ENCODE measurements at regions not wholly inside any gene's neighbourhood (a gene's known extent, or its start where the extent isn't known, plus 50 kb on each side); places are given as distances from the start of the nearest gene placed in this dataset.

DNA sequence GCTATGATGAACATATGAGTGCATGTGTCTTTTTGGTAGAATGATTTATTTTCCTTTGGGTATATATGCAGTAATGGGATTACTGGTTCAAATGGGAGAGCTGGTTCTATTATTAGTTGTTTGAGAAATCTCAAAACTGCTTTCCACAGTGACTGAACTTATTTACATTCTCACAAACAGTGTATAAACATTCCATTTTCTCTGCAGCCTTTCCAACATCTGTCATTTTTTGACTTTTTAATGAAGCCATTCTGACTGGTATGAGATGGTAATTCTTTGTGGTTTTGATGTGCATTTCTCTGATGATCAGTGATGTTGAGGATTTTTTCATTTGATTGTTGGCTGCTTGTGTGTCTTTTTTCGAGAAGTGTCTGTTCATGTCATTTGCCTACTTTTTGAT lies 1124.2 kb downstream of the NAALADL2 start:
- no peaks in the 10 kb centered on the region for H3K4me1 ChIP-seq (ENCODE audit: control insufficient read depth in 3 of 3, insufficient read depth in 2 of 3, low read depth in 1 of 3, low read length in 2 of 3)
- DNase-seq, result no peak
- H3K27ac ChIP-seq (ENCODE audit: low read depth in 1 of 3, low read length in 2 of 3), result no peak overlapping the region
- 32 to 65% (median 50%) methylated on average over 1 of the region's 1 CpG for whole genome bisulfite sequencing, 3 donors
- FAIRE-seq, result no peak
- H3K27me3 ChIP-seq (ENCODE audit: control insufficient read depth in 3 of 3, insufficient read depth in 3 of 3, low read length in 3 of 3), result no peaks in the 10 kb centered on the region
- H3K36me3 ChIP-seq (ENCODE audit: control insufficient read depth in 3 of 3, insufficient read depth in 2 of 3, low read depth in 1 of 3, low read length in 3 of 3), result peaks cover 0 to 2% (median 0%) of the 10 kb centered on the region in 3 donors
- no peak overlapping the region for H3K4me3 ChIP-seq (ENCODE audit: low read depth in 1 of 3, low read length in 3 of 3)
- H3K9me3 ChIP-seq (ENCODE audit: control insufficient read depth in 2 of 2, insufficient read depth in 1 of 2, low read depth in 1 of 2, low read length in 1 of 2), result peaks cover 0 to 7% of the 10 kb centered on the region in 2 donors

DNA sequence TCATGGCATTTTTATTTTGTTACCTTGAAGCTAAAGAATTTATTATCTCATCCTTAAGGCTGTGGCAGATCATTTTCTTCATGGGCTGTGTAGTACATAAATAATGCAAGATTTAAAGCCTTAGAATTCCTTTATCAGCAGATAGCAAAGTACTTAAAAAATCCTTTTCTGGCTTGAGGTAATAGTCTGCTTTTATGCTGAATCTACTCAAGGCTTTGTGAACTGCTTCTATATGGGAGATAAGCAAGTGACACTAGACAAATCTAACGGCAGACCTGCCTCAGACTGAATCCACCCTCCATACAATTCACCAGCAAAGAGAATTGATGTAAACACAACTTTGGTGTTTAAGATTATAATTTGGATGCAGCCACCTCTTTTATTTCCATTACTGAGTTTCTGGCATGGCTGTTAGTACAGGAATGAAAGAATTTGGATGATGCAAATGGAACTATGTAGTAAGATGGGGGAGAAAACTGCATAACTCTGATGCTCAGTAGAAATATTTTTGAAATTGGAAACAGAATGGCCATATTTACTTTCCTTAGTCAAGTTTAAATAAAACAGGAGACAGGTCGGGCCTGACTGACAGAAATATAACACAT lies 1121.5 kb downstream of the NAALADL2 start:
- Histone ChIP-seq H3K27ac (ENCODE audit: low read depth in 1 of 3, low read length in 2 of 3) (no peak overlapping the region), H3K9me3 (ENCODE audit: control insufficient read depth in 2 of 2, insufficient read depth in 1 of 2, low read depth in 1 of 2, low read length in 1 of 2) (peaks cover 1 to 7% of the 10 kb centered on the region in 2 donors), H3K36me3 (ENCODE audit: control insufficient read depth in 3 of 3, insufficient read depth in 2 of 3, low read depth in 1 of 3, low read length in 3 of 3) (no peaks in the 10 kb centered on the region), H3K4me1 (ENCODE audit: control insufficient read depth in 3 of 3, insufficient read depth in 2 of 3, low read depth in 1 of 3, low read length in 2 of 3) (no peaks in the 10 kb centered on the region), H3K27me3 (ENCODE audit: control insufficient read depth in 3 of 3, insufficient read depth in 3 of 3, low read length in 3 of 3) (no peaks in the 10 kb centered on the region), H3K4me3 (ENCODE audit: low read depth in 1 of 3, low read length in 3 of 3) (no peak overlapping the region)
- DNase-seq, result no peak
- 71 to 76% (median 73%) methylated on average over 2 of the region's 2 CpGs for WGBS, 3 donors
- FAIRE-seq, result no peak

DNA sequence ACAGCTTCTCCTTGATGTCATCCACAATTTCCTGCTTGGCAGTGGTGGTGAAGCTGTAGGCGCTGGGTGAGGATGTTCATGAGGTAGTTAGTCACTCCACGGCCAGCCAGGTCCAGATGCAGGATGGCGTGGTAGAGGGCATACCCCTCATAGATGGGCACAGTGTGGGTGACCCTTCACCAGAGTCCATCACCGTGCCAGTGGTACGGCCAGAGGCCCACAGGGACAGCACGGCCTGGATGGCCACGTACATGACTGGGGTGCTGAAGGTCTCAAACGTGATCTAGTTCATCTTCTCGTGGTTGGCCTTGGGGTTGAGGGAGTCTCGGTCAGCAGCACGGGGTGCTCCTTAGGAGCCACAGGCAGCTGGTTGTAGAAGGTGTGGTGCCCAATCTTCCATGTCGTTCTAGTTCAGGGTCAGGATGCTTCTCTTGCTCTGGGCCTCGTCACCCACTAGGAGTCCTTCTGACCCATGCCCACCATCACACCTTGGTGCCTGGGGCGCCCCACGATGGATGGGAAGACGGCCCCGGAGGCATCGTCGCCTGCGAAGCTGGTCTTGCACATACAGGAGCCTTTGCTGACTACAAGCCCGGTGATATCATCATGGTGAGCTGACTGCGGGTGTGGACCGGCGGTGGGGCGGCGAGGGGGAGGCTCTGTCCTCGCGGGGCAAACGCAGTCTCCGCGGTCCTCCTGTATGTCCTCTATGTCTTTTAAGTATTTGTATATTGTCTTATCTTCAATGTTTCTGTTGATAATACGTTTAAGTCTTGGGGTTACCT lies 1119.0 kb downstream of the NAALADL2 start:
- Histone ChIP-seq H3K9me3 (ENCODE audit: control insufficient read depth in 2 of 2, insufficient read depth in 1 of 2, low read depth in 1 of 2, low read length in 1 of 2) (peaks cover 1 to 7% of the 10 kb centered on the region in 2 donors), H3K27me3 (ENCODE audit: control insufficient read depth in 3 of 3, insufficient read depth in 3 of 3, low read length in 3 of 3) (no peaks in the 10 kb centered on the region), H3K4me1 (ENCODE audit: control insufficient read depth in 3 of 3, insufficient read depth in 2 of 3, low read depth in 1 of 3, low read length in 2 of 3) (no peaks in the 10 kb centered on the region), H3K4me3 (ENCODE audit: low read depth in 1 of 3, low read length in 3 of 3) (no peak overlapping the region), H3K36me3 (ENCODE audit: control insufficient read depth in 3 of 3, insufficient read depth in 2 of 3, low read depth in 1 of 3, low read length in 3 of 3) (no peaks in the 10 kb centered on the region), H3K27ac (ENCODE audit: low read depth in 1 of 3, low read length in 2 of 3) (no peak overlapping the region)
- WGBS, 3 donors, result 95 to 97% (median 96%) methylated on average over 31 to 32 of the region's 32 CpGs
- no peak for DNase-seq
- FAIRE-seq, result no peak

DNA sequence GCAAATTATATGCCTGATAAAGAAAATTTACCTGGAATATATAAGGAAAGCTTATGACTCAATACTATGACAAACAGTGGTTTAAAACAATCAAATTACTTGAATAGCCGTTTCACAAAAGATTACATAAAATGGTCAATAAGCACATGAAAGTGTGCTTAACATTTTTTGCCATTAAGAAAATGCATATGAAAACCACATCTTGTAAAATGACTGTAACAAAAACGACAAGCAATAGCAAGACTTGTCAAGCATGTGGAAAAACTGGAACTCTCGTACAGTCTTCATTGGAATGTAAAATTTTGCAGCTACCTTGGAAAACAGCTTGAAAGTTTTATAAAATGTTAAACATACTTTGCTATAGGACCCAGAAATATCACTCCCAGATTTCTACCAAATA lies 1110.3 kb downstream of the NAALADL2 start:
- Histone ChIP-seq H3K27ac (ENCODE audit: low read depth in 1 of 3, low read length in 2 of 3) (no peak overlapping the region), H3K36me3 (ENCODE audit: control insufficient read depth in 3 of 3, insufficient read depth in 2 of 3, low read depth in 1 of 3, low read length in 3 of 3) (no peaks in the 10 kb centered on the region)

DNA sequence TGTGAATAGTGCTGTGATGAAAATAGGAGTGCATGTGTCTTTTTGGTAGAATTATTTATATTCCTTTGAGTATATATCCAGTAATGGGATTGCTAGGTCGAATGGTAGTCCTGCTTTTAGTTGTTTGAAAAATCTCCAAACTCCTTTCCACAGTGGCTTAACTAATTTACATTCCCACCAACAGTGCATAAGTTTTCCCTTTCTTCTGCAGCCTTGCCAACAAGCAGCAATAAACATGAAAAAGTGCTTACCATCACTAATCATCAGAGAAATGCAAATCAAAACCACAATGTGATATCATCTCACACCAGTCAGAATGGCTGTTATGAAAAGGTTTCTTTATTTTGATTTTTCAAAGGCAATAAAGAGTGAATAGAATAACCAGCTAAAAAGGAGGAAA lies 1105.9 kb downstream of the NAALADL2 start:
- no peak for FAIRE-seq
- no peak for DNase-seq

More for the DNA sequence above, 1110.3 kb downstream of the NAALADL2 start:
- FAIRE-seq (no peak), DNase-seq (no peak)
- Histone ChIP-seq H3K27me3 (ENCODE audit: control insufficient read depth in 3 of 3, insufficient read depth in 3 of 3, low read length in 3 of 3) (no peaks in the 10 kb centered on the region), H3K4me1 (ENCODE audit: control insufficient read depth in 3 of 3, insufficient read depth in 2 of 3, low read depth in 1 of 3, low read length in 2 of 3) (no peaks in the 10 kb centered on the region), H3K9me3 (ENCODE audit: control insufficient read depth in 2 of 2, insufficient read depth in 1 of 2, low read depth in 1 of 2, low read length in 1 of 2) (peaks cover 0 to 5% of the 10 kb centered on the region in 2 donors), H3K4me3 (ENCODE audit: low read depth in 1 of 3, low read length in 3 of 3) (no peak overlapping the region)
- 77 to 92% (median 87%) methylated on average over 3 of the region's 3 CpGs for WGBS, 3 donors

DNA sequence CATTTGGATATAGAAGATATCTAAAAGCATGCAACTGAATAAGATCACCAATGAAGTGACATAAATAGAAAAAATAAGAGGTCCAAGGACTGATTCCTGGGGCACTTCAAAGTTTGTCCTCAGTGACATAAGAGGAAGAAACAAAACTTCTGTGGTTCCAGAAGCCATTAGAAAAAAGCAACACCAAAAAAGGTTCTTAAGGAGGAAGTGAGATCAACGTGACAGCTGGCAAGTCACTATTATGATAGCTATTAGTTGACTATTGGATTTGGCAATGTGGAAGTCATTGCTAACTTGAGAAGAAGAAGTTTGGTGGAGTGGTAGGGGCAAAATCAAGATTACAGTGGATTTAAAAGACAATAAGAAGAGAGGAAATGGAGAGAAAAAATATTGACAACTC lies 1098.3 kb downstream of the NAALADL2 start:
- FAIRE-seq, result no peak
- Histone ChIP-seq H3K4me3 (ENCODE audit: low read depth in 1 of 3, low read length in 3 of 3) (no peak overlapping the region), H3K27ac (ENCODE audit: low read depth in 1 of 3, low read length in 2 of 3) (no peak overlapping the region), H3K9me3 (ENCODE audit: control insufficient read depth in 2 of 2, insufficient read depth in 1 of 2, low read depth in 1 of 2, low read length in 1 of 2) (no peaks in the 10 kb centered on the region), H3K36me3 (ENCODE audit: control insufficient read depth in 3 of 3, insufficient read depth in 2 of 3, low read depth in 1 of 3, low read length in 3 of 3) (no peaks in the 10 kb centered on the region), H3K4me1 (ENCODE audit: control insufficient read depth in 3 of 3, insufficient read depth in 2 of 3, low read depth in 1 of 3, low read length in 2 of 3) (no peaks in the 10 kb centered on the region), H3K27me3 (ENCODE audit: control insufficient read depth in 3 of 3, insufficient read depth in 3 of 3, low read length in 3 of 3) (no peaks in the 10 kb centered on the region)
- 38 to 45% (median 41%) methylated on average over 1 of the region's 1 CpG for WGBS, 3 donors
- DNase-seq, result no peak

More for the DNA sequence above, 1105.9 kb downstream of the NAALADL2 start:
- H3K4me1 ChIP-seq (ENCODE audit: control insufficient read depth in 3 of 3, insufficient read depth in 2 of 3, low read depth in 1 of 3, low read length in 2 of 3), result no peaks in the 10 kb centered on the region
- no peak overlapping the region for H3K4me3 ChIP-seq (ENCODE audit: low read depth in 1 of 3, low read length in 3 of 3)
- no peaks in the 10 kb centered on the region for H3K27me3 ChIP-seq (ENCODE audit: control insufficient read depth in 3 of 3, insufficient read depth in 3 of 3, low read length in 3 of 3)
- H3K36me3 ChIP-seq (ENCODE audit: control insufficient read depth in 3 of 3, insufficient read depth in 2 of 3, low read depth in 1 of 3, low read length in 3 of 3), result no peaks in the 10 kb centered on the region
- H3K9me3 ChIP-seq (ENCODE audit: control insufficient read depth in 2 of 2, insufficient read depth in 1 of 2, low read depth in 1 of 2, low read length in 1 of 2), result peaks cover 0 to 5% of the 10 kb centered on the region in 2 donors
- 31 to 59% (median 34%) methylated on average over 1 of the region's 1 CpG for WGBS, 3 donors
- no peak overlapping the region for H3K27ac ChIP-seq (ENCODE audit: low read depth in 1 of 3, low read length in 2 of 3)

DNA sequence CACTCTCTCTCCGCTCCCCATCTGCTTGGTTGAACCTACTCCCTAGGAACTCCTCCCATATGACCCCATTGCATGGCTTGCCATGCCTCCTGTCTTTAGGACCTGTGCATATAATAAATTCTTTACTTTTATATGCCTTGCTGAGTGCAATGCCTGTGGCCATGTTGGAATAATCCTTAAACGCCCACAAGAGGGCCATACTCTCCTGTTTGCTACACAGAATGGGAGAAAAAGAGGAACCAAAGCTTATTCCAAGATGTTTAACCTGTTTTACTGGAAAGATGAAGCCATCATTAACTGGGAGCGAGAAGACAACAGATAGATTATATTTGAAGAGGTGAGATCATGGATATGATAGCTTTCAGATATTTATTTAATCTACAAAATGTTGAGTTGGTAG lies 1097.8 kb downstream of the NAALADL2 start:
- no peaks in the 10 kb centered on the region for H3K36me3 ChIP-seq (ENCODE audit: control insufficient read depth in 3 of 3, insufficient read depth in 2 of 3, low read depth in 1 of 3, low read length in 3 of 3)
- H3K27ac ChIP-seq (ENCODE audit: low read depth in 1 of 3, low read length in 2 of 3), result no peak overlapping the region
- WGBS, 3 donors, result 51 to 74% (median 54%) methylated on average over 3 of the region's 3 CpGs
- H3K27me3 ChIP-seq (ENCODE audit: control insufficient read depth in 3 of 3, insufficient read depth in 3 of 3, low read length in 3 of 3), result no peaks in the 10 kb centered on the region
- H3K4me3 ChIP-seq (ENCODE audit: low read depth in 1 of 3, low read length in 3 of 3), result no peak overlapping the region
- no peaks in the 10 kb centered on the region for H3K9me3 ChIP-seq (ENCODE audit: control insufficient read depth in 2 of 2, insufficient read depth in 1 of 2, low read depth in 1 of 2, low read length in 1 of 2)
- FAIRE-seq, result no peak
- H3K4me1 ChIP-seq (ENCODE audit: control insufficient read depth in 3 of 3, insufficient read depth in 2 of 3, low read depth in 1 of 3, low read length in 2 of 3), result no peaks in the 10 kb centered on the region
- no peak for DNase-seq

DNA sequence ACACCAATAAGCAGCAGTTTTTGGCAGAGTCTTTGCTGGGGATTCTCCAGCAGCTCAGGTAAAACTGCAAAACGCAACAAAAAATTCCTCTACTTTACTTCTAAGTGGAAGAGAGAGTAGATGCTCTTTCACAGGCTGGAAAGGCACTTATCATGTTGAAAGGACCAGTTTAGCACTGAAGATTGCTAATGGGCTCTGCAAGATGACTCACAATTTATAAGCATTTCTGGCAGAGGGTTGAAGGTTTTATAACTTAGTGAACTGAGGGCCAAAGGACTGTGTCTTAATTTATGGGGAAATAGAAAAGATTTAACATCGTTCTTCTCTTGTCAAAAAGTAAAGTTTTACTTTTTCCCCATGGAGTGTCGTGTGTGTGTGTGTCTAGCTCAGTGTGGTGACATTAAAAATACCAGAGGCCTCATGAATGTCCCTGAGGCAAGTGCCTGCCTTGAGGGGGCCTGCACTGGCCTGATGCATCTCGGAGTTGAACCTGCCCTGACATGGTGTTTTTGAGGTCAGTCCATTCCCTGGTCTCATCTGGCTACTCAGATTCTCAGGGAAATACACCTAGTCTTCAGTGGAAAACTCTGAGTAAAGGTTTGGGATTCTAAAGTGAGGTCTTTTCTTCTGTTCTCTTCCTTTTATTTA lies 1092.0 kb downstream of the NAALADL2 start:
- Histone ChIP-seq H3K27ac (ENCODE audit: low read depth in 1 of 3, low read length in 2 of 3) (no peak overlapping the region), H3K4me1 (ENCODE audit: control insufficient read depth in 3 of 3, insufficient read depth in 2 of 3, low read depth in 1 of 3, low read length in 2 of 3) (no peaks in the 10 kb centered on the region), H3K27me3 (ENCODE audit: control insufficient read depth in 3 of 3, insufficient read depth in 3 of 3, low read length in 3 of 3) (no peaks in the 10 kb centered on the region), H3K9me3 (ENCODE audit: control insufficient read depth in 2 of 2, insufficient read depth in 1 of 2, low read depth in 1 of 2, low read length in 1 of 2) (no peaks in the 10 kb centered on the region), H3K36me3 (ENCODE audit: control insufficient read depth in 3 of 3, insufficient read depth in 2 of 3, low read depth in 1 of 3, low read length in 3 of 3) (no peaks in the 10 kb centered on the region), H3K4me3 (ENCODE audit: low read depth in 1 of 3, low read length in 3 of 3) (no peak overlapping the region)
- 58 to 59% (median 58%) methylated on average over 4 of the region's 4 CpGs for WGBS, 3 donors
- DNase-seq (no peak), FAIRE-seq (no peak)
